Erythroblast (primary cell): ENCODE measurements at regions not wholly inside any gene's neighbourhood (a gene's known extent, or its start where the extent isn't known, plus 50 kb on each side); places are given as distances from the start of the nearest gene placed in this dataset.

Experiments
- GATA1 ChIP-seq: IDR thresholded peaks from 2 replicates; pipeline ENCODE4 v1.6.1; 2011; ENCODE audit warnings: low read depth, mild to moderate bottlenecking, control low read depth, low read length, moderate library complexity
- POLR2A ChIP-seq: IDR thresholded peaks from 2 replicates; pipeline ENCODE4 v1.6.1; 2011; ENCODE audit warnings: mild to moderate bottlenecking, low read length

DNA sequence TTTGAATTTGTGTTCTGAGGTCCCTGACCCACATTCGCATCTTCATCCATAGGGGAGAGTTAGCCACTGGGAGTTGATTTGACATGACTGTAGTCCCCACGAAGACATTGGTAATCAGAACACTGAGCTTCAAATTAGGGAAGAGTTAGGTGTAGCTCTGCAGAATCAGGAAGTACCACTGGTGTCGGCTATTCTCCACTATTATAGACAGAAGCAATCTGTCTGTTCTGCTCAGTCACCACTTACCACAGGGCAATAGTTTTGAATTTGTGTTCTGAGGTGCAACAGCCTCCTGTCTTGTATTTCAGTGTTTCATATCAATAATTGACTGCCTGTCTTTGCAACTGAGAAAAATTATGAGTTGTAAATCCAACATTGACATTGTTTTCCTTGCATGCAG lies 407.6 kb downstream of the LRFN5 start:
- TF ChIP-seq POLR2A (no peak), GATA1 (no peak)
